ENCODE measurements at regions not wholly inside any gene's neighbourhood (a gene's known extent, or its start where the extent isn't known, plus 50 kb on each side); places are given as distances from the start of the nearest gene placed in this dataset.
"Not testable (repeated sequence)": the region's sequence is repeated elsewhere in the genome, so short reads cannot be mapped to it uniquely, and the experiment has no call there.

GRCh38 chr7:150084724-150085123, 211.0 kb downstream of the ATP6V0E2 start:
- H3K4me1 ChIP-seq (ENCODE audit: control insufficient read depth, insufficient read depth, low read length); H3K27ac ChIP-seq (ENCODE audit: low read depth, low read length); H3K9ac ChIP-seq (ENCODE audit: low read length); H3K9me3 ChIP-seq (ENCODE audit: control insufficient read depth, insufficient read depth, low read depth, low read length); H3K36me3 ChIP-seq (ENCODE audit: control insufficient read depth, insufficient read depth, low read length); H3K4me3 ChIP-seq (ENCODE audit: low read depth, low read length); H3K27me3 ChIP-seq (ENCODE audit: control insufficient read depth, insufficient read depth, low read length): not testable (repeated sequence)

DNA sequence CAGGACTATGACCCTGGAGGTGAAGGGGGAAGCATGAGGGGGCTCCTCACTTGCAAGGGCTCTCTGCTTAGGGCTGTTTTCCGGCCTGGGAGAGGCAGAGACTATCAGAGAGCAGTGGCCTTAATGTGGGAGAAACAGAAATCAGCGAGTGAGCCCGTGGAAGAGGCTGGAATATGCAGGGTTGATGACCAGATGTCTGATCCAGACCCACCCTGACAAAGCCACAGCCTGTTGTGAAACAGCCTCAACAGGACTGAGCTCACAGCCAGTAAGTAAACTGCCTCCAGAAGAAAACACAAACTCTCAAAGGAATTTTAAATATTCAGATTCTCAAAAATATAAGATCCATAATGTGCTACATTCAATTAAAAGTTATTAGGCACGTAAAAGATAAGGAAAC, 213.7 kb downstream of the ATP6V0E2 start:
- H3K36me3 ChIP-seq (ENCODE audit: control insufficient read depth, insufficient read depth, low read length); H3K4me3 ChIP-seq (ENCODE audit: low read depth, low read length); H3K9me3 ChIP-seq (ENCODE audit: control insufficient read depth, insufficient read depth, low read depth, low read length); H3K9ac ChIP-seq (ENCODE audit: low read length); H3K27me3 ChIP-seq (ENCODE audit: control insufficient read depth, insufficient read depth, low read length); H3K4me1 ChIP-seq (ENCODE audit: control insufficient read depth, insufficient read depth, low read length); H3K27ac ChIP-seq (ENCODE audit: low read depth, low read length): not testable (repeated sequence)

- H3K36me3 ChIP-seq (ENCODE audit: control insufficient read depth, insufficient read depth, low read length); H3K9me3 ChIP-seq (ENCODE audit: control insufficient read depth, insufficient read depth, low read depth, low read length); H3K9ac ChIP-seq (ENCODE audit: low read length); H3K27me3 ChIP-seq (ENCODE audit: control insufficient read depth, insufficient read depth, low read length); H3K4me1 ChIP-seq (ENCODE audit: control insufficient read depth, insufficient read depth, low read length); H3K27ac ChIP-seq (ENCODE audit: low read depth, low read length); H3K4me3 ChIP-seq (ENCODE audit: low read depth, low read length): not testable (repeated sequence)
These were observed 215.4 kb downstream of the ATP6V0E2 start for GRCh38 chr7:150089139-150089538.

- not testable (repeated sequence) for H3K4me1 ChIP-seq (ENCODE audit: control insufficient read depth, insufficient read depth, low read length); H3K4me3 ChIP-seq (ENCODE audit: low read depth, low read length); H3K36me3 ChIP-seq (ENCODE audit: control insufficient read depth, insufficient read depth, low read length); H3K27me3 ChIP-seq (ENCODE audit: control insufficient read depth, insufficient read depth, low read length); H3K27ac ChIP-seq (ENCODE audit: low read depth, low read length); H3K9me3 ChIP-seq (ENCODE audit: control insufficient read depth, insufficient read depth, low read depth, low read length); H3K9ac ChIP-seq (ENCODE audit: low read length)
These were observed 217.0 kb downstream of the ATP6V0E2 start for GRCh38 chr7:150090776-150091175.

GRCh38 chr7:150093897-150094296, 220.1 kb downstream of the ATP6V0E2 start:
- not testable (repeated sequence) for H3K4me1 ChIP-seq (ENCODE audit: control insufficient read depth, insufficient read depth, low read length); H3K36me3 ChIP-seq (ENCODE audit: control insufficient read depth, insufficient read depth, low read length); H3K27ac ChIP-seq (ENCODE audit: low read depth, low read length); H3K9ac ChIP-seq (ENCODE audit: low read length); H3K9me3 ChIP-seq (ENCODE audit: control insufficient read depth, insufficient read depth, low read depth, low read length); H3K4me3 ChIP-seq (ENCODE audit: low read depth, low read length); H3K27me3 ChIP-seq (ENCODE audit: control insufficient read depth, insufficient read depth, low read length)

- H3K27ac ChIP-seq (ENCODE audit: low read depth, low read length); H3K36me3 ChIP-seq (ENCODE audit: control insufficient read depth, insufficient read depth, low read length); H3K4me1 ChIP-seq (ENCODE audit: control insufficient read depth, insufficient read depth, low read length); H3K27me3 ChIP-seq (ENCODE audit: control insufficient read depth, insufficient read depth, low read length); H3K9ac ChIP-seq (ENCODE audit: low read length); H3K9me3 ChIP-seq (ENCODE audit: control insufficient read depth, insufficient read depth, low read depth, low read length); H3K4me3 ChIP-seq (ENCODE audit: low read depth, low read length): not testable (repeated sequence)
These were observed 222.6 kb downstream of the ATP6V0E2 start for GRCh38 chr7:150096213-150096994.

GRCh38 chr7:150098592-150098991, 224.6 kb upstream of the LRRC61 start:
- not testable (repeated sequence) for H3K27ac ChIP-seq (ENCODE audit: low read depth, low read length)

GRCh38 chr7:150101282-150101681, 221.9 kb upstream of the LRRC61 start:
- H3K36me3 ChIP-seq (ENCODE audit: control insufficient read depth, insufficient read depth, low read length); H3K9me3 ChIP-seq (ENCODE audit: control insufficient read depth, insufficient read depth, low read depth, low read length); H3K4me1 ChIP-seq (ENCODE audit: control insufficient read depth, insufficient read depth, low read length); H3K9ac ChIP-seq (ENCODE audit: low read length); H3K4me3 ChIP-seq (ENCODE audit: low read depth, low read length); H3K27ac ChIP-seq (ENCODE audit: low read depth, low read length); H3K27me3 ChIP-seq (ENCODE audit: control insufficient read depth, insufficient read depth, low read length): not testable (repeated sequence)

More at GRCh38 chr7:150098592-150098991, 224.6 kb upstream of the LRRC61 start:
- H3K36me3 ChIP-seq (ENCODE audit: control insufficient read depth, insufficient read depth, low read length); H3K27me3 ChIP-seq (ENCODE audit: control insufficient read depth, insufficient read depth, low read length); H3K4me1 ChIP-seq (ENCODE audit: control insufficient read depth, insufficient read depth, low read length); H3K9ac ChIP-seq (ENCODE audit: low read length); H3K9me3 ChIP-seq (ENCODE audit: control insufficient read depth, insufficient read depth, low read depth, low read length); H3K4me3 ChIP-seq (ENCODE audit: low read depth, low read length): not testable (repeated sequence)

GRCh38 chr7:150107283-150107682, 215.9 kb upstream of the LRRC61 start:
- H3K9me3 ChIP-seq (ENCODE audit: control insufficient read depth, insufficient read depth, low read depth, low read length); H3K4me3 ChIP-seq (ENCODE audit: low read depth, low read length); H3K9ac ChIP-seq (ENCODE audit: low read length); H3K27ac ChIP-seq (ENCODE audit: low read depth, low read length); H3K4me1 ChIP-seq (ENCODE audit: control insufficient read depth, insufficient read depth, low read length); H3K36me3 ChIP-seq (ENCODE audit: control insufficient read depth, insufficient read depth, low read length): not testable (repeated sequence)
- peaks cover 15% of the 10 kb centered on the region for H3K27me3 ChIP-seq (ENCODE audit: control insufficient read depth, insufficient read depth, low read length)

- not testable (repeated sequence) for H3K9ac ChIP-seq (ENCODE audit: low read length); H3K4me1 ChIP-seq (ENCODE audit: control insufficient read depth, insufficient read depth, low read length); H3K27ac ChIP-seq (ENCODE audit: low read depth, low read length); H3K9me3 ChIP-seq (ENCODE audit: control insufficient read depth, insufficient read depth, low read depth, low read length); H3K36me3 ChIP-seq (ENCODE audit: control insufficient read depth, insufficient read depth, low read length); H3K4me3 ChIP-seq (ENCODE audit: low read depth, low read length)
- H3K27me3 ChIP-seq (ENCODE audit: control insufficient read depth, insufficient read depth, low read length): peaks cover 41% of the 10 kb centered on the region
These were observed 212.8 kb upstream of the LRRC61 start for GRCh38 chr7:150110375-150110820.

- H3K27me3 ChIP-seq (ENCODE audit: control insufficient read depth, insufficient read depth, low read length): peaks cover 42% of the 10 kb centered on the region
- H3K4me1 ChIP-seq (ENCODE audit: control insufficient read depth, insufficient read depth, low read length); H3K27ac ChIP-seq (ENCODE audit: low read depth, low read length); H3K36me3 ChIP-seq (ENCODE audit: control insufficient read depth, insufficient read depth, low read length); H3K4me3 ChIP-seq (ENCODE audit: low read depth, low read length); H3K9ac ChIP-seq (ENCODE audit: low read length); H3K9me3 ChIP-seq (ENCODE audit: control insufficient read depth, insufficient read depth, low read depth, low read length): not testable (repeated sequence)
These were observed 212.3 kb upstream of the LRRC61 start for GRCh38 chr7:150110882-150111281.

All from HUES6 (cell line).